ENCODE measurements at regions not wholly inside any gene's neighbourhood (a gene's known extent, or its start where the extent isn't known, plus 50 kb on each side); places are given as distances from the start of the nearest gene placed in this dataset.
"Not testable (repeated sequence)": the region's sequence is repeated elsewhere in the genome, so short reads cannot be mapped to it uniquely, and the experiment has no call there.

- Histone ChIP-seq H3K36me3 (ENCODE audit: control insufficient read depth, insufficient read depth, low read length) (no peaks in the 10 kb centered on the region), H3K27me3 (ENCODE audit: control insufficient read depth, insufficient read depth, low read length) (no peaks in the 10 kb centered on the region), H3K4me3 (ENCODE audit: low read depth, low read length) (no peak overlapping the region)
- TF ChIP-seq CTCF (IDR thresholded peaks at IDR 0.05; ENCODE audit: insufficient read depth, low read length, poor library complexity, severe bottlenecking) = no peak
- DNase-seq (ENCODE audit: low read depth) = no peak
Observed at GRCh38 chr5:125088522-125089105, 342.2 kb upstream of the ZNF608 start.

GRCh38 chr5:125092138-125092537 is 345.7 kb upstream of the ZNF608 start:
- not testable (repeated sequence) for DNase-seq (ENCODE audit: low read depth); H3K36me3 ChIP-seq (ENCODE audit: control insufficient read depth, insufficient read depth, low read length); H3K4me3 ChIP-seq (ENCODE audit: low read depth, low read length); H3K27me3 ChIP-seq (ENCODE audit: control insufficient read depth, insufficient read depth, low read length)

- peak; percentile 73 for DNase-seq (ENCODE audit: low read depth)
- H3K27me3 ChIP-seq (ENCODE audit: control insufficient read depth, insufficient read depth, low read length) = no peaks in the 10 kb centered on the region
- TF ChIP-seq CTCF (IDR thresholded peaks at IDR 0.05; ENCODE audit: insufficient read depth, low read length, poor library complexity, severe bottlenecking) = no peak
- no peak overlapping the region for H3K4me3 ChIP-seq (ENCODE audit: low read depth, low read length)
- H3K36me3 ChIP-seq (ENCODE audit: control insufficient read depth, insufficient read depth, low read length) = no peaks in the 10 kb centered on the region
Observed at GRCh38 chr5:125093776-125094175, 347.3 kb upstream of the ZNF608 start.

GRCh38 chr5:125100342-125100741 is 353.9 kb upstream of the ZNF608 start:
- no peak for TF ChIP-seq CTCF (IDR thresholded peaks at IDR 0.05; ENCODE audit: insufficient read depth, low read length, poor library complexity, severe bottlenecking)
- Histone ChIP-seq H3K4me3 (ENCODE audit: low read depth, low read length) (no peak overlapping the region), H3K36me3 (ENCODE audit: control insufficient read depth, insufficient read depth, low read length) (no peaks in the 10 kb centered on the region), H3K27me3 (ENCODE audit: control insufficient read depth, insufficient read depth, low read length) (no peaks in the 10 kb centered on the region)
- DNase-seq (ENCODE audit: low read depth) = no peak

- H3K4me3 ChIP-seq (ENCODE audit: low read depth, low read length) = no peak overlapping the region
- H3K27me3 ChIP-seq (ENCODE audit: control insufficient read depth, insufficient read depth, low read length) = no peaks in the 10 kb centered on the region
- no peak for DNase-seq (ENCODE audit: low read depth)
- no peak for TF ChIP-seq CTCF (IDR thresholded peaks at IDR 0.05; ENCODE audit: insufficient read depth, low read length, poor library complexity, severe bottlenecking)
- H3K36me3 ChIP-seq (ENCODE audit: control insufficient read depth, insufficient read depth, low read length) = no peaks in the 10 kb centered on the region
Observed at GRCh38 chr5:125100951-125101350, 354.5 kb upstream of the ZNF608 start.

GRCh38 chr5:125103459-125103858 is 357.0 kb upstream of the ZNF608 start:
- no peaks in the 10 kb centered on the region for H3K36me3 ChIP-seq (ENCODE audit: control insufficient read depth, insufficient read depth, low read length)
- TF ChIP-seq CTCF (IDR thresholded peaks at IDR 0.05; ENCODE audit: insufficient read depth, low read length, poor library complexity, severe bottlenecking) = no peak
- no peak overlapping the region for H3K4me3 ChIP-seq (ENCODE audit: low read depth, low read length)
- H3K27me3 ChIP-seq (ENCODE audit: control insufficient read depth, insufficient read depth, low read length) = no peaks in the 10 kb centered on the region
- DNase-seq (ENCODE audit: low read depth) = no peak

Measured in kidney epithelial cell (primary cell).